ENCODE measurements at regions not wholly inside any gene's neighbourhood (a gene's known extent, or its start where the extent isn't known, plus 50 kb on each side); places are given as distances from the start of the nearest gene placed in this dataset.
"Not testable (repeated sequence)": the region's sequence is repeated elsewhere in the genome, so short reads cannot be mapped to it uniquely, and the experiment has no call there.

DNA sequence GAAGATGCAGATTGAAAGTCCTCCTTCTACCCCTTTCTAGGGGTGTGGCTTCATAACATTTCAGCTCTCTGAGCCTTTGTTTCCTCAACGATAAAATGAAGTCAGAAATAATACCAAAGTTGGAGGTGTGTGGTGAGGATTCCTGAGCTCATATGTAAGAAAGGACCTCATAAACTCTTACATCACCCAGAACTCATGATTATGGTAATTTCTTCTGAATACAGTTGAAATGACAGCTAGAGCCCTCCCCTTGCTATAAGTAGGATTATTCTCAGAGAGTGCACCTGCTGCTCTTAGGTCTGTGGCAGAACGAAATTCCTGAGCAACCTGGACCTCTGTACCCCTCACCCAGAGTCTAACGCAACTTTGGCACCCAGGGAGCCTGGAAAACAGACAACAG lies 291.4 kb upstream of the KLF4 start:
- Histone ChIP-seq H3K27ac (no peak overlapping the region), H3K4me3 (no peak overlapping the region), H3K36me3 (replicated peaks in 1 of 2) (no peaks in the 10 kb centered on the region), H3K4me1 (replicated peaks in 1 of 2) (peaks cover 12 to 13% of the 10 kb centered on the region in 2 donors), H3K27me3 (no peaks in the 10 kb centered on the region), H3K9me3 (replicated peaks in 1 of 3) (no peaks in the 10 kb centered on the region)
- WGBS, 4 donors: 55 to 82% (median 67%) methylated on average over 3 of the region's 3 CpGs
- TF ChIP-seq, protein P1, sequence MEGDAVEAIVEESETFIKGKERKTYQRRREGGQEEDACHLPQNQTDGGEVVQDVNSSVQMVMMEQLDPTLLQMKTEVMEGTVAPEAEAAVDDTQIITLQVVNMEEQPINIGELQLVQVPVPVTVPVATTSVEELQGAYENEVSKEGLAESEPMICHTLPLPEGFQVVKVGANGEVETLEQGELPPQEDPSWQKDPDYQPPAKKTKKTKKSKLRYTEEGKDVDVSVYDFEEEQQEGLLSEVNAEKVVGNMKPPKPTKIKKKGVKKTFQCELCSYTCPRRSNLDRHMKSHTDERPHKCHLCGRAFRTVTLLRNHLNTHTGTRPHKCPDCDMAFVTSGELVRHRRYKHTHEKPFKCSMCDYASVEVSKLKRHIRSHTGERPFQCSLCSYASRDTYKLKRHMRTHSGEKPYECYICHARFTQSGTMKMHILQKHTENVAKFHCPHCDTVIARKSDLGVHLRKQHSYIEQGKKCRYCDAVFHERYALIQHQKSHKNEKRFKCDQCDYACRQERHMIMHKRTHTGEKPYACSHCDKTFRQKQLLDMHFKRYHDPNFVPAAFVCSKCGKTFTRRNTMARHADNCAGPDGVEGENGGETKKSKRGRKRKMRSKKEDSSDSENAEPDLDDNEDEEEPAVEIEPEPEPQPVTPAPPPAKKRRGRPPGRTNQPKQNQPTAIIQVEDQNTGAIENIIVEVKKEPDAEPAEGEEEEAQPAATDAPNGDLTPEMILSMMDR (IDR thresholded peaks at IDR 0.05): no peak
- TF ChIP-seq POLR2A (IDR thresholded peaks at IDR 0.05): no peak
- no peak for DNase-seq
- intact Hi-C loops (cut with DNase I): no loop called here

DNA sequence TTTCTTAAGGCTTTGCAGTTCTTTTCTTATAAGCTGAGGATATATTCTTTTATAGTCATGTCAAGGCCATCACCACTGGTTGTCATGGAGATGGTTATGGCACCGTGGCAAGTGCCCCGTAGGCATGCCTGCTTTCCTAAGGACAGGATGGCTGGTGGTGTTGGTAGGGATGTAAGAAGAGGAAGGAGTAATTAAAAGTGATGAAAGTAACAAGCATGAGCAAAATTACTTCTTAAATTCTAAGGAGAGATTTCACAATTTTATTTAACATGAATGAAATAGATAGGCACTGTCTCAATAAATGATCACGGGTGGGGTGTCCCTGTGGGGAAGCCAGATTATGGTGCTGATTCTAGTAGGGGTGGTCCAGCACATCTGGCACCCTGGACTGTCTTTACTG lies 290.2 kb upstream of the KLF4 start:
- TF ChIP-seq POLR2A (IDR thresholded peaks at IDR 0.05): no peak
- TF ChIP-seq, protein P1 (IDR thresholded peaks at IDR 0.05): no peak
- no peak overlapping the region for H3K4me3 ChIP-seq
- intact Hi-C loops (cut with DNase I): no loop called here

DNA sequence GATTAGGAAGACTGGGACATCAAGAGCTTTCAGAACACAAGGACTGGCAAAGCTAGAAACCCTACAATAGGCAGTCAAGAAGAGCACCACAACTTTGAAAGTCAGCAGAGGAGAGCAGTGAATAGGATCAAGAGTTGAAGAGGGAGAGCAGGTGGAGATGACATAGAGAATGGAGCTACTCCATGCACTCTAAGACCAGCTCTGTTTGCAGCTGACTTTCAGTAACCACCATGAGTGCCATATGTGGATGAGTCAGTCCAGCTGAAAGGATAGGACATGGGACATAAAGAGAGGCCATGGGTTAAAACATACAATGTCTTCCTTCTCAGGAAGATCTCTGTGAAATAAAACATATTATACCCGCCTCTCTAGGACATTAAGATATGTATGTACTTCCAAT lies 289.1 kb upstream of the KLF4 start:
- TF ChIP-seq, protein P1 (IDR thresholded peaks at IDR 0.05): no peak
- TF ChIP-seq POLR2A (IDR thresholded peaks at IDR 0.05): no peak
- Histone ChIP-seq H3K27ac (no peak overlapping the region), H3K36me3 (replicated peaks in 1 of 2) (no peaks in the 10 kb centered on the region), H3K9me3 (replicated peaks in 1 of 3) (no peaks in the 10 kb centered on the region), H3K4me3 (no peak overlapping the region), H3K4me1 (replicated peaks in 1 of 2) (no peaks in the 10 kb centered on the region), H3K27me3 (no peaks in the 10 kb centered on the region)
- DNase-seq: no peak
- WGBS, 4 donors: 82 to 100% (median 88%) methylated on average over 1 of the region's 1 CpG
- intact Hi-C loops (cut with DNase I): no loop called here

More for the DNA sequence above, 290.2 kb upstream of the KLF4 start:
- H3K4me1 ChIP-seq (replicated peaks in 1 of 2): peaks cover 7 to 10% of the 10 kb centered on the region in 2 donors
- WGBS, 4 donors: 50 to 64% (median 60%) methylated on average over 3 of the region's 3 CpGs
- no peaks in the 10 kb centered on the region for H3K27me3 ChIP-seq
- no peak overlapping the region for H3K27ac ChIP-seq
- DNase-seq: no peak
- no peaks in the 10 kb centered on the region for H3K9me3 ChIP-seq (replicated peaks in 1 of 3)
- no peaks in the 10 kb centered on the region for H3K36me3 ChIP-seq (replicated peaks in 1 of 2)

DNA sequence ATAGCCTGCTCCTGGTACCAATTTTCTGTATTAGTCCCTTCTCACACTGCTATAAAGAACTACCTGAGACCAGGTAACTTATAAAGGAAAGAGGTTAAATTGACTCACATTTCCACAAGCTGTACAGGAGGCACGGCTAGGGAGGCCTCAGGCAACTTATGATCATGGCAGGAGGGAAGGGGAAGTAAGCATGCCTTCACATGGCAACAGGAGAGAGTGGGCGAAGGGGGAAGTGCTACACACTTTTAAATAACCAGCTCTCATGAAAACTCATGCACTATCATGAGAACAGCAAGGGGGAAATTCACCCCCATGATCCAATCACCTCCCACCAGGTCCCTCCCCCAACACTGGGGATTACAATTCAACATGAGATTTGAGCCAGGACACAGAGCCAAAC lies 284.5 kb upstream of the KLF4 start:
- DNase-seq; H3K4me1 ChIP-seq (replicated peaks in 1 of 2); H3K27me3 ChIP-seq; H3K4me3 ChIP-seq; H3K27ac ChIP-seq; H3K9me3 ChIP-seq (replicated peaks in 1 of 3); intact Hi-C loops (cut with DNase I); H3K36me3 ChIP-seq (replicated peaks in 1 of 2): not testable (repeated sequence)
- 56 to 84% (median 78%) methylated on average over 2 of the region's 2 CpGs for WGBS, 4 donors

DNA sequence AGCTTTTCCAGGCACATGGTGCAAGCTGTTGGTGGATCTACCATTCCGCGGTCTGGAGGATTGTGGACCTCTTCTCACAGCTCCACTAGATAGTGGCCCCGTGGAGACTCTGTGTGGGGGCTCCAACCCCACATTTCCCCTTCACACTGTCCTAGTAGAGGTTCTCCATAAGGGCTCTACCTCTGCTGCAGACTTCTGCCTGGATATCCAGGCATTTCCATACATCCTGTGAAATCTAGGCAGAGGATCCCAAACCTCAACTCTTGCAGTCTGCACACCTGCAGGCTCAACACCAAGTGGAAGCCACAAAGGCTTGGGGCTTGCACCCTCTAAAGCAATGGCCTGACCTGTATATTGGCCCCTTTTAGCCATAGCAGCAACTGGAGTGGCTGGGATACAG lies 283.4 kb upstream of the KLF4 start:
- Histone ChIP-seq H3K9me3 (replicated peaks in 1 of 3) (no peaks in the 10 kb centered on the region), H3K27me3 (no peaks in the 10 kb centered on the region), H3K4me1 (replicated peaks in 1 of 2) (no peaks in the 10 kb centered on the region), H3K4me3 (no peak overlapping the region), H3K36me3 (replicated peaks in 1 of 2) (no peaks in the 10 kb centered on the region), H3K27ac (no peak overlapping the region)
- 86 to 94% (median 90%) methylated on average over 3 of the region's 3 CpGs for WGBS, 4 donors
- intact Hi-C loops (cut with DNase I): no loop called here
- TF ChIP-seq, protein P1 (IDR thresholded peaks at IDR 0.05): no peak
- no peak for TF ChIP-seq POLR2A (IDR thresholded peaks at IDR 0.05)
- no peak for DNase-seq

Data from adrenal gland (tissue), 9 donors.